Osteoblast (primary cell): ENCODE measurements at regions not wholly inside any gene's neighbourhood (a gene's known extent, or its start where the extent isn't known, plus 50 kb on each side); places are given as distances from the start of the nearest gene placed in this dataset.

Experiments
- DNase-seq: peaks from one replicate; pipeline ENCODE4 v3.0.0; 2011; ENCODE audit warnings: low spot score, mixed read lengths; ENCODE audit not compliant: insufficient read length; ENCODE audit errors: missing footprints
- H2AFZ ChIP-seq: 2 replicates; pipeline ENCODE4 v1.6.0; 2011; ENCODE audit warnings: mild to moderate bottlenecking, low read length
- H3K27ac ChIP-seq: 2 replicates; pipeline ENCODE4 v1.5.1; 2011; ENCODE audit warnings: mild to moderate bottlenecking, low read depth, low read length, moderate library complexity
- H3K27me3 ChIP-seq: 2 replicates; pipeline ENCODE4 v1.6.0; 2012; ENCODE audit warnings: mild to moderate bottlenecking, control low read depth, inconsistent platforms, low read length, moderate library complexity; ENCODE audit not compliant: insufficient read depth
- H3K36me3 ChIP-seq: 2 replicates; pipeline ENCODE4 v1.5.1; 2011; ENCODE audit warnings: mild to moderate bottlenecking, low read length, control low read depth, moderate library complexity; ENCODE audit not compliant: insufficient read depth
- H3K4me1 ChIP-seq: 2 replicates; pipeline ENCODE4 v1.5.1; 2011; ENCODE audit warnings: mild to moderate bottlenecking, low read length, control low read depth, moderate library complexity; ENCODE audit not compliant: insufficient read depth
- H3K4me2 ChIP-seq: 2 replicates; pipeline ENCODE4 v1.6.0; 2011; ENCODE audit warnings: mild to moderate bottlenecking, low read length; ENCODE audit not compliant: insufficient read depth
- H3K4me3 ChIP-seq: fragments of 200-600 bp; sonication (generic); 3 replicates; pipeline ENCODE4 v1.5.1; 2012; ENCODE audit warnings: mild to moderate bottlenecking, low read length, inconsistent platforms; ENCODE audit not compliant: insufficient read depth
- H3K79me2 ChIP-seq: 2 replicates; pipeline ENCODE4 v1.6.0; 2012; ENCODE audit warnings: mild to moderate bottlenecking, low read length, control low read depth, inconsistent platforms; ENCODE audit not compliant: insufficient read depth
- H3K9me3 ChIP-seq: 2 replicates; pipeline ENCODE4 v1.5.1; 2011; ENCODE audit warnings: low read depth, low read length, control low read depth
- H4K20me1 ChIP-seq: 2 replicates; pipeline ENCODE4 v1.6.0; 2012; ENCODE audit warnings: mild to moderate bottlenecking, low read length, control low read depth; ENCODE audit not compliant: insufficient read depth
- CTCF ChIP-seq: IDR thresholded peaks from 2 replicates; pipeline ENCODE4 v1.5.1; 2011; ENCODE audit warnings: mild to moderate bottlenecking, low read depth, low read length, moderate library complexity; ENCODE audit errors: extremely low read depth

DNA sequence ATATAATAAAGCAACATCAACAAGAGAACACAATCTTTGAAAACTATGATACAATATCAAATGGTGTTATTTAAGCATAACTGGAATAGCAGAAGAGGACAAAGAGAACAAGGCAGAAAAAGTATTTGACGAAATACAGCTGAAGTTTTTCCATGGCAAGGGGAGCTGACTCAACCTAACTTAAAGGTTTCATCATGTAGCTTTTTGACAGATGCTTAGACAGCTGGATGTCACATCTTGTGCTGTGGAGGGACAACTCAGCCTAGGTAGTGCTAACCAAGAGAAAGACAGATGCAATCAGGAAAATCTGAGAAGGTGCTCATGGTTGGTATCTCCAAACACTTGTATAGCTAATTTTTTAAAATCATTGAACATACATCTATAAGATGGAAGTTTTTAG is 208.2 kb downstream of the TFEC start:
- Histone ChIP-seq H4K20me1 (no peaks in the 10 kb centered on the region), H3K9me3 (no peaks in the 10 kb centered on the region), H3K4me2 (no peak overlapping the region), H3K27me3 (no peaks in the 10 kb centered on the region), H3K27ac (no peak overlapping the region), H3K36me3 (no peaks in the 10 kb centered on the region), H2AFZ (no peak overlapping the region), H3K4me3 (no peak overlapping the region), H3K4me1 (no peaks in the 10 kb centered on the region), H3K79me2 (no peaks in the 10 kb centered on the region)
- DNase-seq: no peak
- no peak for TF ChIP-seq CTCF

DNA sequence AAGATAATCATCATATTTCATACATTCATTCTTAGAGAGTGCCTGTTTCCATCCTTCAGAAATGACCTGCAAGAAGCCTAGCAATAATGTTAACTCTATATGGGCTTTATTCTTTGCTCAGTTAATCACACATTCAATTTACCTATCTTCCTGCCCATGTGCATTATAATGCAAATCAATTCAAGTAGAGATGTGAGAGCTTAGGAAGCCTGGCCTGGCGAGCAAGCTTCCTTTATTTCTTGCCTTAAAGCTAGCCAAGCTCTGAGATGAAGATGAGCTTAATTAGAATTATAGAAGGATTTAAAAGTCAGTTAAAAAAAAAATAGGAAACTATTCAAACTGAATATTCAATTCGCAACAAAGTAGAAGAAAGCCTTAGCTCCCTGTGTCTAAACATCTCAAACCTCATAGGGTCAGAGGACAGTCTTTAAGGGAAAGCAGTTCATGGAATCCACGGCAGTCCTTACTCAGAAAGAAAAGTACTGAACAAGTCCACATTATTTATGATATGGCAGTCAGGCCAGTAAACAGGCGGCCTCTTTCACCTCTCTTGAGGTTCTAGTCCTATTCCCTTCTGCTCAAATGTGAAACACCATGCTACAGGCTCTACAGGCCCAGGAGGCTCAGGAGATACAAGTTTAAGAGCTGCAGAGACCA is 214.1 kb downstream of the TFEC start:
- Histone ChIP-seq H3K36me3 (no peaks in the 10 kb centered on the region), H3K4me3 (no peak overlapping the region), H3K9me3 (no peaks in the 10 kb centered on the region), H3K4me1 (no peaks in the 10 kb centered on the region), H4K20me1 (no peaks in the 10 kb centered on the region), H3K27ac (no peak overlapping the region), H3K4me2 (no peak overlapping the region), H3K79me2 (no peaks in the 10 kb centered on the region), H3K27me3 (peaks cover 5% of the 10 kb centered on the region), H2AFZ (no peak overlapping the region)
- TF ChIP-seq CTCF: no peak
- no peak for DNase-seq

GRCh38 chr7:115812794-115813193 is 217.8 kb downstream of the TFEC start:
- Histone ChIP-seq H3K9me3 (no peaks in the 10 kb centered on the region), H3K4me2 (no peak overlapping the region), H3K36me3 (no peaks in the 10 kb centered on the region), H3K4me1 (no peaks in the 10 kb centered on the region), H3K79me2 (no peaks in the 10 kb centered on the region), H3K4me3 (no peak overlapping the region), H3K27ac (no peak overlapping the region), H2AFZ (no peak overlapping the region), H4K20me1 (no peaks in the 10 kb centered on the region), H3K27me3 (peaks cover 5% of the 10 kb centered on the region)
- DNase-seq: no peak
- TF ChIP-seq CTCF: no peak

- Histone ChIP-seq H3K79me2 (no peaks in the 10 kb centered on the region), H3K4me2 (no peak overlapping the region), H3K27me3 (peaks cover 3% of the 10 kb centered on the region), H3K36me3 (no peaks in the 10 kb centered on the region), H3K4me1 (no peaks in the 10 kb centered on the region), H4K20me1 (no peaks in the 10 kb centered on the region), H3K27ac (no peak overlapping the region), H3K4me3 (no peak overlapping the region), H2AFZ (no peak overlapping the region), H3K9me3 (no peaks in the 10 kb centered on the region)
- DNase-seq: no peak
- TF ChIP-seq CTCF: no peak
Observed at GRCh38 chr7:115805458-115805857, 225.1 kb downstream of the TFEC start.
